Activated T-cell treated with anti-CD3 and anti-CD28 coated beads for 1 hour (primary cell): ENCODE measurements at regions not wholly inside any gene's neighbourhood (a gene's known extent, or its start where the extent isn't known, plus 50 kb on each side); places are given as distances from the start of the nearest gene placed in this dataset.

ENCODE experiments used
- DNase-seq: peaks from one replicate; pipeline ENCODE4 v3.0.0-alpha.2; 2020; ENCODE audit warnings: low read depth

DNA sequence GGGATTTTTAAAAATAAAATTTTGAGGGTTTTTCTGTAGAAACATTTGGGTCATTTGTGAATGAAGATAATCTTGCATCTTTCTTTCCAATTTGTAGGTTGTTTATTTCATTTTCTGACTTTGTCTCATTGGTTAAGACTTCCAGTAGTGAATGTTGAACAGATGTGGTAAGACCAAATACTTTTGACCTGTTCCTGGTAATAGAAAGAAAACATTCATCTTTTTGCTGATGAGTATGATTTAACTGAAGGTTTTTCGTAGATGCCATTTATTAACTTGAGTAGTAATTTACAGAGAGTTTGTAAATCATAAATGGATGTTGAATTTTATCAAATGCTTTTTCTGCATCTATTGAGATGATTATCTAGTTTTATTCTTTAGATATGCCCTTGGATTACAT is 416.1 kb upstream of the CITED2 start:
- no peak for DNase-seq

DNA sequence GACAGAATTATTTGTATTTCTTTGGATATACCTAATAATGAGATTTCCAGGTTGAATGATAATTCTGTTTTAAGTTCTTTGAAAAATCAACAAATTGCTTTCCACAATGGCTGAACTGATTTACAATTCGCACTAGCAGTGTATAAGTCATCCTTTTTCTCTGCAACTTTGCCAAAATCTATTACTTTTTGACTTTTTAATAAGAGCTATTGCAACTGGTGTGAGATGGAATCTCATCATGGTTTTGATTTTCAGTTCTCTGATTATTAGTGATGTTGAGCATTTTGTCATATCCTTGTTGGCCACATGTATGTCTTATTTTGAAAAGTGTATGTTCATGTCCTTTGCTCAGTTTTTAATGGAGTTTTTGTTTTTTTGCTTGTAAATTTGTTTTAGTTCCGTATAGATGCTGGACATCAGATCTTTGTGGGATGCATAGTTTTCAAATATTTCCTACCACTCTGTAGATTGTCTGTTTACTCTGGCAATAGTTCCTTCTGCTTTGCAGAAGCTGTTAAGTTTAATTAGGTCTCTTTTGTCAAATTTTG is 409.8 kb upstream of the CITED2 start:
- no peak for DNase-seq

DNA sequence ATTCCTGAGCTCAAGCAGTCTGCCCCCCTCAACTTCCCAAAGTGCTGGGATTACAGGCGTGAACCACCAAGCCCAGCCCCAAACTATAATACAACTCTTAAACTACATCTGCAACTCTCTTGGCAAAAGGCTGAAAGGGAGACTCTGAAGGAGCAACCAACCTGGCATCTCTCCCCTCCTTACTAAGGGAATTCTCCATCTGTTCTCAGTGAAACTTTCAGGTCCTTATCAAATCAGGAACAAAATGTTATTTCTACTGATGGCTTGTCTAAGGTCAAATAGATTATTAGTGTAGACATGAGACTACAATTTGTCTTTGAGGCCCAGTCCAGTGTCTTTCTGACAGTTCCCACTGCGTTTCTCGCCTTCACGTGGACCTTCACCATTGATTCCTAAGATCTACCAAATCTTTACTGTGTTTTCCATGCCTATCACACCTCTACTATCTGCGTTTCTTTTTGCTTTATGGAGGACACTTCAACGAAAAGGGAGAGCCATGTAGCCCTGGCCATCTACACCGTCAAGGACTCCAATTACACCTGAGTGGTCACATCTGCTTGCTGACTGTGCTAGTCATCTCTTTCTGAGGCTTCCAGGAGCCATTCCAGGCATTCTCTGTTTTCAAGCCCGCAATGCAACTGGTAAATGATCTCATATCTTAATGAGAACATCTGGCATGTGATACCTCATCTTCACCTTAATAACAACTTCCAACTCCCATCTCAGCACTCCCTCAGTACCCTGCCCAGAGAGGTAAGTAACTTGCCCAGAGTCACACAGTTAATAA is 405.7 kb upstream of the CITED2 start:
- no peak for DNase-seq

DNA sequence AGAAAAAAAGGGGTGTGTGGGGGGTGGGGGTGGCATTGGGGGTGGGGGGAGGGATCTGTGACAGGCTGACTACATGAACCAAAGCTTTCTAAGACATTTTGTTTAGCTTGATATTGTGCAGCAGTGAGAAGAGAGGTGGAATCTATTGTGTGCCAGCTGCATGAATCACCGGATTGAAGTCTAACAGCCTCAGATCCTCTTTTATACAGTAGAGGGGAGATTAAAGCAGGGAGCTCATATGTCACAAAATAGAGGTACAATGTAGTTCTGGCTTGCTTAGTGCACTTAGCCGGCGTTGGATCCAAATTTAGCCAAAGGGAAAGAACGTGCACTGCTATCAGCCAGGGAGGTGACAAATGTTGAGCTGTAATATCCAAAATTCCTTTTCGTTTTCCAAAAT is 404.2 kb upstream of the CITED2 start:
- DNase-seq: no peak

DNA sequence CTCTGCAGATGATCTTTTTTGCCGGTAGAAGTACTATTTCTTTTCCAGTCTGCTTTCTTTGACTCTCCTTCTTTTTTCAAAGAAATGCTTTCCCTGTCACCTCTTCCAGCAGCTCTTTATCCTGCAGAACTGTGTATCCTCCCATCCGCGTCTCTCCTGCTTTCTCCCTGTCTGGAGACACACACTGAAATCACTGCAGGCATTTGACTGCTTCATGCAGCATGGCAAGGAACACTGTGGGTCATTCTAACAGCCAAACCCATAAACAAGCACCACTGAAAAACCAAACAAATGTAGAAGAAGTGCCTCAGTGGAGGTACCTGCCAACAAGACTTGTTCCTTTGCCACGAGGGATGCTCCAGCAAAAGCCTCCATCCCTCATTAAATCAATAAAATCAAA is 403.7 kb upstream of the CITED2 start:
- DNase-seq: no peak

DNA sequence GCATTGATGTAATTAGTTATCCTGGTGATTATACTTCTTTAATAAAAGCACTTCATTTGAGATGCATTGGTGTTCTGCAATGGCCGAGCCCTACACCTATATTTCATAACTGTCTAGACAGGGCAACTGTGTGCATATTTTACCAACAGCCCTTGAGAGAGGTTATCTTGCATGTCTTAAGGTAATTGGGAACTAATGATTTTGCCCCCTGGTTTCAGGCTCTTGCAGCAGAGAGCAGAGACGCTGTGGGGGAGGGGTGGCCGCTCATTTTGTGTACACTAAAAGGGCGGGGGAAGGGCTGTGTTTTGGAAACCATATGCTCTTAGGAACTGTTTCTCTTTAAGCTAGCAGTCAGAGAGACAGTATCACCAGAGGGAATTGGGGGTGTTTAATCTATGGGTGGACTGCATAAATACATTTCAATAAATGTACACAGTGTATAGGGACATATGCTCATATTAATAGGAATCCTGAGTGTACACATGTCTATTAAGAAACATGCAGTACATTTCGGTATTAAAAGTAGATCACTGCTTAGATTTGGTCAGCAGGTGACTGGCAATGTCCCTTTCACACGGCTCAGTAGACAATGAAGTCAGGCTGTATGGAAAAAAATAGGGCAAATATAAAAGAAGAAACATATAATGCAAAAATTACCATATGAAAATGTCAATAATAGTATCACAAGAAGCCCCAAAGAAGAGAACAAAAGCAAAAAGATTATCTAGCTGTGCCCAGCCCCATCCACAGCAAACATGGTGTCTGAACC is 402.9 kb upstream of the CITED2 start:
- no peak for DNase-seq

DNA sequence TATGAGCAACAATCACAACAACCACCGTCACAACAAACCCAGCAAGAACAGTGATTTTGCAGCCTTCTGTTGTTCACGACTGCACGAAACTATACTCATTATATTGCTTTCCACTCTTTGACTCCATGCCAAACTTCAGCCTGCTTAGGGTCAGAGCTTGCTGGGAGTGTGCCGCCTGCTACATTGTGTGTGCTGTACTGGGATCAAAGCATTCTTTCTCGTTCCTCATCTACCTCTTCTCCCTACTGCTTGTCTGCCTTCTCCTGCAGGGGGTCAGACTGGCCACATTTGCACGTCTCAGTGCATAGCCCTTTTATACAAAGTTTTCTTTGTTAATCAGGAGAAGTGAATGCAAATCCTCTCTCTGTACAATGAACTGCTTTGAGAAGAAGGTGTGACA is 401.6 kb upstream of the CITED2 start:
- DNase-seq: no peak

DNA sequence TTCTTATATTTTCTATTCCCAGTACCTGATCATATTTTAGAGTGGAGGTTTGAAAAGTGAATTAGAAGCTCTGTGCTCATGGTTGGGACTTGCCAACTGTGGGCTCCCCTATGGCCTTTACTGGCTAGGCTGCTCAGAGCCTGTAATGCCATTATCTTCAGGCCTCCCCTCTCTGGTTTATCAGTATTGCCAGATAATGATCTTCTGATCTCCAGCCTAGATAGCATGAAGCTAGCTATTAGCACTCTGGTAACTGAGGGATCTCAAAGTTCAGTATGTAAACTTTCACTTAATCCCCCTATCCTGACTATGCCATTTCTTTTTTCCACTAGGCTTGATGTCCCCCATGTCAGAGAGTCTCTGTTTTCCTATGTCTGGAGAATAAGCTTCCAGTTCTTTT is 393.7 kb upstream of the CITED2 start:
- DNase-seq: no peak

DNA sequence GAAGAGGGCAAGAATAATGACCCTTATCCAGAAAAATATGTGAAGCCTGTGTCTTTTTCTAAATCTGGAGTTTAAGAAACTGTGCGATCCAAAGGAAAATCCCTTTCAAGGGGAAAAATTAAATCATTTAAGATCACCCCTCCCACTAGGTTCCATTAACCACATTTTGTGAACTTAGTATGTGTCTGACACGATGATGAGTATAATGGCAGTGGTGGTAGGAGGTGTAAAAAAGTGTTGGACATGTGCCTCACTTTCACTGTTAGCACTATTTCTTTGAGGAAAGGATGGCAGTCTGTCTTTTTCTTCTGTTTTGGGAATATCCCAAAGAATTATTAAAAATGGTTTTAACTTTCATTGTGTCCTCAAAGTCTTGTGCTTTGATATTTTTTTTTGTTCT is 392.3 kb upstream of the CITED2 start:
- DNase-seq: no peak

DNA sequence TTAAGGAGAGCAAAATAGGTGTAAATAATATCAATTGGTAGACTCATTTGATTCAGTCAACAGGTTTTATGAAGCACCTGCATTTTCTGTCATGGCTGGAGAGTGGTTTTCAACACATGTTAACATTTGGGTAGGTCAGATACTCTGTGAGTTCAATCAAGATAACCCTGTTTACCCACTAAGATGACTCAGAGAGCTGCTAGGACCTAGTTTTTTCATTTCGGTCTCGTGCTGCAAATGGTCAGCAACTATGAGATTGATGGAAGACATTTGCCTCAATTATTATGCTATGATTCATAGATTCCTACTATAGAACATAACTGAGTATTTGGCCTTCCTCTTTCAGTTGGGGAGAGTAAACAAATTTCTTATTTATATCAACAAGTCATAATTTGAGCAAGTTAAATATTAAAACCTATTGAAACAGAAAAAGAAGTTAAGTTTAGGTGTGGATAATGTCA is 391.4 kb upstream of the CITED2 start:
- DNase-seq: no peak

DNA sequence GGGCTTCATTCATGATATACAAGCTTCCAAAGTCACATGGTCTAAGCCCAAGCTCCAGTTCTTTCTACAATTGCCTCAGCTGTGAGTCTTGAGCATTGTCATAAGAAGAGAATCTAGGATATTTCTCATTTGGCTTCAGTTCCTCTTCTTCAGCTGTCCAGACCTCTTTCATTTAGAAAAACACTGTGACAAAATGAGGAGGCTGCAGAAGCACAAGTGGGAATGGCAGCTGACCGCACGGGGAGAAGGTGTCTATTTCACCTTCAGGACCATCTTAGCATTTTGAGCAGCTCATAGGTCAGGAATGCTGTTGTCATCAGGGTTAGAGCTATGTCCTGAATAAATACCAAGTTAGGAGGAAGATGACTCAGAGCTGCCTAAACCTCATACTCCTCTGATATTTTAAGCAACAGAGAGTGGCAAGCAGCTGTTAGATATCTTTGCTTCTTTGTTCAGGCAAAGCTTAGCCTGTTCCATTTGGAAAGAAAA is 390.1 kb upstream of the CITED2 start:
- no peak for DNase-seq

DNA sequence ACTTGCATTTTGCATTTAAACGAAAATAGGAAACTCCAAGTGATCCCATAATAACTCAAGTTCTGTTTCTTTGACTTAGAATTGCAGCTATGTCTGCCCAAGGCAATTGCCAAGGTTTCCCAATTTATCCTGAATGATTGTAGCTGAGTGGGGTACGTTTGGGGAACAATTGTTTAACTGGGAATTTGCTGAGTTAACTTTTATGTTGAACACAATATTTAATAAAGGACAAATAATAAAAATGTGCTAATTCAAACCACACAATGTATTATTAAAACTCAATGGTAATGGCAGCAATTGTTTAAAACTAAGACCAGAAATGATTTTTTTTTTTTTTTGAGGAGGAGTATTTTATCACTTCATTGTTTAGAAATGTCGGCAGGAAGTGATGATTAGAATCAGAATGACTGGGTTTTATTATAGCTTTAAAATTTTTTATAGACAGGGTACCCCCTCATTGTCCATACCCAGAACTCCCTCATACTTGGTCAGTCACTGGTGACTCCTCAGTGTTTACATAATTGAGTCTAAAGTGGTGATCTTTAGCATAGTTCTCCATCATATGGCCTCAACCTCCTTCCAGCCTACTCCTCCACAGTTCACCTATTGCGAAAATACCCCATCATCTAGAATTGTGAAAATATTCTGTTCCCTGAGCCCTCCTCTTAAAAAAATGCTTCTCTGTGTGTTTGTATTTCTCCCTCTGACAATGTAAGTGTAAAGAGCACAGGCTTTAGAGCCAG is 389.2 kb upstream of the CITED2 start:
- no peak for DNase-seq

DNA sequence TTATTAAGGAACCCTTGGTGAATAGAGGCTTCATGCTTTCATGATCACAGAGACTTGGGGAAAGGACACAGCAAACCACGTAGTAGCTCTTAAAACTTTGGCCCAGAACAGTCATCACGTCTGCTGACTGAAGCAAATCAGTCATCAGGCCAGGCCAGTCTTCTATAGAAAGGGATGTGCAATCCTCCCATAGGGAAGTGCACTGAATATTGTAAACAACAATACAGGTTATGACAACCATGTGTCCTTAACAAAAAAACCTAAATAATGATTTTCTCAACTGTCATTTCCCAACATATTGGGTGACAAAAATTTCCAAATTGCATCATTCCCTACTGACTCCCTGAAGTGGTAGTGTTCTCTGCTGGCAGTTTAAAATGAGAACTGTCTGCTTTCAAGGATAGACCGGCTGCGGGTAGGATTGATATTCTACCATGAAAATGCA is 388.2 kb upstream of the CITED2 start:
- no peak for DNase-seq

DNA sequence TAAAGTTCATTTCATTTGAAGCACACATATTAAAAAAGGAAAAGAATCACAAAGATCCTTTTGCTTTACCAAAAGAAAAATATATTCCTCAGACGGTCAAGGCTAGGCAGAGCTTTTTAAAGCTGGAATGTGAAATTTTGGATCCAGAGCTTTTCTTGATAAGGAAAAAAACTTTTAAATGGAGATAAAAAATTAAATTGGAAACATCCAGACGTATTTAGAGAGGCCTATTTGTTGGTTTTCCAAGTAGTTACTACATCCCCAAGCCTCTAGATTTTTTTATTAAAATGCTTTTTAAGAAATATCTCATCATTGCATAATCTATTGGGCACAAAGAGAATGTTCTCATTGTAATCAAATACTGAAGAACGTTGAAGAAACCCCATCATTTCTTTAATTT is 385.7 kb upstream of the CITED2 start:
- no peak for DNase-seq

DNA sequence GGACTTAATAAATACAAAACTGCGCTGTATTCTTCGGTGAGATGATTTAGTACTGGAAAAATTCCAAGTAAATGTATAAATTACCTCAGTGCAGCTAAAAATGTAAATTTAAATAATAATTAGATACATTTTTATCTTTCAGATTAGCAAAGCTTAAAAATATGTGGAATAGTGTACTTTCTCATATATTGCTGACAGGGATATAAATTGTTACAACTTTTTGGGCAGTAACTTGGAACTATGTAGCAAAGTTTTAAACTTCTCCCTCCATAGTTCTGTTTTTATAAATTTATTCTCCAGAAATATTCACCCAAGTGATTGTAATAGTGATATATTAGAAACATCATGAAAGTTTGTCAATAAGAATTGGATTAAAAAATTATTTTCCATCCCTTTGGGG is 384.6 kb upstream of the CITED2 start:
- DNase-seq: no peak

DNA sequence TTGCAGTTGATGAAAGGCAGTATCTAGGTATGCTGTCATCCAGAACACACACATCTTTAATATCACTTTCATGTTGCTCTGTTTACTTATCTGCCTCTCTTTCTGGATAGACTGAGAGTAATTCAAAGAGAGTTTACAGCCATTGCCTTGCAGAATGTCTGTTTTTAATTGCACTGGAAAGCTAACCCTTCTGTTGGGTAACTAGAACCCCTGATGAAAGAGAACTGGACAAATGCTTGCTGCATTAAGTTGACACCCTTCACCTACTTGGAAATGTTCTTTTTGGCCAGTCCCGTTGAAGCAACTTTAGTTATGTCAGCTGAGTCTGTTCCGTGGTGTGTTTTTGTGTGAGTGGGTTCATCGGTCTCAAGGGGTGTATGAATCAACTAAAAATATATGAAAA is 383.8 kb upstream of the CITED2 start:
- no peak for DNase-seq

DNA sequence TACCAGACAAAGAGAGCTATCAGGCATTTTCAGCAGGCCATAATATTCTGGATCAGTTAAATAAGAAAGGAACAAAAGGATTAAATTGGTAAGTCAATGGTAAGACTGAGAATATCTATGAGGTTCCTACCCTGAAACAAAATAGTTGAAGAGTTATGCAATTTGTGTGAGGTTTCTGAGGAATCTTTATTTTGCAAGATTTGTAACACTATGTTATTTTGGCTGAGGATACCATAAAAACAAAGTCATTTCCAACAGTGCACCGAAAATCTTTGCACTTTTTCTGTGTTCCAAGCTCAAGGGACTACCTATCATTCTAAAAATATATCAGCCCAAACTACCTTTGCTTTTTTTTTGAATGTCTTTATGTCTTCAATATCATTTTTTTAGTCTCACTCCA is 383.3 kb upstream of the CITED2 start:
- DNase-seq: no peak

DNA sequence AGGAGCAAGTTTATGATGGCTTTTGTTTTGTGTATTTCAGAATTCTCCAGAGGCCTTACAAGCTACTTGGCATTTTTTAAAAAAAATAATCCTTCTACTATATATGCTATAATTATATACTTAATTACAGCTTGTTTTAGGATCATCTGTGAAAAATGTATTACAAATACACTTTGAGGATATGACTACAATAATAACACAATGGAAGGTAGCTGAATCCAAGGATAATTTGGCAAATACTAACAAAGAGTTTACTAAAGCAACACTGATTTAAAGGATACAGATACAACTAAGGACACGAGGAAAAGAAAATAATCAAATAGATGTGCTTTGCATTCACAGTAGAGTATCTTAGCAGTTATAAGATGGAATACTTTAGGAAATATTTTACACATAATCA is 381.9 kb upstream of the CITED2 start:
- no peak for DNase-seq

DNA sequence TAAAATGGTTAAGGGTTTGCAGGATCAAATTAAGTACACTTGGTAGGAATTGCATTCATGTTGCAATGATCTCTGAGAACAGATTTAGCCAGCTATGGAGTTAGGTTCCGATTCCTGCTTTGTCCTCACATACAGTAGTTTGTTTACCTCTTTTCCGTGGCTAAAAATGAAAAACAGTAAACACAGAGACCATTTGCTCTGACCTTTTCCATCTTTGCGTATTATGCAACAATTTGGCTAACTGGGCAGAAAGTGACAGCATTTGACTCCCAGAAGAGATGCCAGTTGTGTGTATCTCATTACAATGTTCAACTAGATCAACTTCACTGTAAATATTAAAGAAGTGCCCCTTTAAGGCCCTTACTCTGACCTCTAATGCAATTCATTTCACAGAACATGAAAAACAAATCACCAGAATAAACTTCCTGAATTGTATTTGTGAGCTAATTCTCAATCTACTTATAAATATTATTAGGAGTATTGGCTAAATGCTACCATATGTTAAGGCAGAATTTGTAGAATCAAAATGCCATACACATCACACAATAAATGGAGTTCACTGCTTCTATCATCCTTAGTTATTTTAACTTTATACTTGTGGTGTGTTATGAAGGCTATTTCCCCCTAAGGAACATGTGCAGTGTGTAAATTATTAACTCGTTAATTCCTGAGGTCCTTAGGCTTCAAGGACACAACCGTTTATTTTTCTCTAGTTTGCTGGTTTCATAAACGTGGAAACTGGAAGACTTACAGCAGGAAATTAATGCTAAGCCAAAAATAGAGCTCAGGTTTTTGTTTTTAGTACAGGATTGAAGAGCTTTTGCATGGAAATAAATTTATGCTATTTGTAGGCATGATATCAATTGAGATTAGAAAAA is 380.7 kb upstream of the CITED2 start:
- no peak for DNase-seq

DNA sequence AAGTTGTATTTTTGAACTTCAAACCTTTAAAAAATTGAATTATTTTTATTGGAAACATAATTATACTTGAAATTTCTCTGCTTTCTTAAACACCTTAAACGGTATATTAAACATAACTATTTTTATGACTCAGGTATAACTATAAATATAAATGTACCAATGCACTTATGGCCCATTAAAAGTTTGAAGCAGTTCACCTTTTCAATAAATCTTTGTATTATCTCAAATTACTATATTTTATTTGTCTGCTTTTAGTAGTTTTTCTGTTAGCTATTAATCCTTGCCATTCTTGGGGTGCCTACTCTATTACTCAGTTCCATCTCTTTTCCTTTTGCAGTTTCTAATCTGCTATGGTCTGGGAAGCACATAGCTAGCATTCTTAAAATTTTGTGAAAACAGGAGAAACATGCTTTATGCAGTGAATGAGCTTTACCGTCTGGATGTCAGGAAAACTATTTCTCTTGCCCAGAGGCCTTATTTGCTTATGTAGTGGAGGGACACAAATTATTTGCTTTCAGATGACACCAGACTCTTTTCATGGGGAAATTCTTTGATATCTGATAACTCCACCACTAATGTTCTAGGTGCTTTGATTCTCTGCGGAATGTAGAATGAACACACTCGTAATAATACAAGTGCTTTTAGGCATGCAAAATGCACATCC is 378.9 kb upstream of the CITED2 start:
- DNase-seq: no peak

DNA sequence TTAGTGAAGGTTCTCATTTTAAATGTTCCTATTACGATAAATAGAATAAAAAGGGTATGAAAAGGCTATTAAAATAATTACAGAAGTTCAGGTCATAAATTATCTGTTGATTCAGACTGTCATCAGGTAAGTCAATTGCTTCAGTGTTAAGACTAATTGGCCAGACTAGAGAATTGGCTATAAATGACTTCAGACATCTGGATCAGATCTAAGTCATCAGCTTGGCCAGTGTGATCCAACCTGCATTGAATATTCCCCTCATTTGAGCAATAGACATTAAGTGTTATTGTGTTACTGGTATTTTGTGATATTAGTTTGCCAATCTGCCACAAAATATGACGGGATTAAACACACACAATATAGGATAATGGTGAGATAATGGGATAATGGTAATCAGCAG is 377.6 kb upstream of the CITED2 start:
- DNase-seq: no peak
